A549 (cell line): ENCODE measurements at regions not wholly inside any gene's neighbourhood (a gene's known extent, or its start where the extent isn't known, plus 50 kb on each side); places are given as distances from the start of the nearest gene placed in this dataset.

Experiments
- ATAC-seq, 2 experiments: fragments of 200-7000 bp in 1 of 2; fragments of >200 bp in 1 of 2; cut with Nextera tagmentation in 1 of 2; cut with Tn5 transposase in 1 of 2; 3 replicates each; pipeline versions ENCODE4 v1.8.0 to v1.9.1; 2018 to 2020; ENCODE audit warnings: mild to moderate bottlenecking in 1 of 2, moderate library complexity in 1 of 2
- CTCF ChIA-PET: fragments of 300-600 bp; sonication (Branson Sonifier 250); formaldehyde crosslinking; extraction: SDS; loops from one replicate; lab custom pipeline; 2021; ENCODE audit warnings: antibody characterized with exemption, inconsistent platforms; lab: Yijun Ruan, JAX
- POLR2A ChIA-PET: fragments of 350-600 bp; formaldehyde crosslinking; extraction: SDS; loops from one replicate; lab custom pipeline; 2021; ENCODE audit warnings: antibody characterized with exemption, inconsistent platforms; lab: Yijun Ruan, JAX
- DNase-seq, 2 experiments: peaks; one replicate each; pipeline versions ENCODE4 v3.0.0 to v3.0.0-alpha.2; 2011 to 2016; ENCODE audit warnings: low read depth in 1 of 2, low spot score in 1 of 2
- FAIRE-seq: peaks from 2 replicates; lab custom pipeline; 2011; peaks lifted over from hg19 to GRCh38; lab: Jason Lieb, UNC
- H3K27ac ChIP-seq, 2 experiments: fragments of >200 bp; sonication (Bioruptor Twin); formaldehyde crosslinking; 3 replicates each; pipeline ENCODE4 v1.5.1; 2016 to 2017
- H3K4me1 ChIP-seq: fragments of >200 bp; sonication (Bioruptor Twin); formaldehyde crosslinking; 3 replicates; pipeline ENCODE4 v1.6.1; 2016
- H3K4me2 ChIP-seq: fragments of >200 bp; sonication (Bioruptor Twin); formaldehyde crosslinking; 3 replicates; pipeline ENCODE4 v1.6.1; 2016
- H3K4me3 ChIP-seq: fragments of >200 bp; sonication (Bioruptor Twin); formaldehyde crosslinking; 3 replicates; pipeline ENCODE4 v1.5.1; 2016
- H3K9me3 ChIP-seq: fragments of >200 bp; sonication (Bioruptor Twin); formaldehyde crosslinking; 3 replicates; pipeline ENCODE4 v1.6.1; 2016
- CEBPB ChIP-seq, 2 experiments: fragments of >200 bp in 1 of 2; sonication (Bioruptor Twin) in 1 of 2; formaldehyde crosslinking in 1 of 2; IDR thresholded peaks; 2 replicates each; pipeline ENCODE4 v1.6.1; 2012 to 2016
- ELK1 ChIP-seq: fragments of 150-350 bp; IDR thresholded peaks from 2 replicates; pipeline ENCODE4 v1.6.1; 2014; ENCODE audit warnings: low read depth, mild to moderate bottlenecking, low read length
- ESRRA ChIP-seq: fragments of 150-350 bp; IDR thresholded peaks from 2 replicates; pipeline ENCODE4 v1.6.1; 2014; ENCODE audit warnings: mild to moderate bottlenecking, low read length, borderline replicate concordance
- FOSL2 ChIP-seq, 2 experiments: fragments of 450-650 bp in 1 of 2; fragments of >200 bp in 1 of 2; sonication (Bioruptor Twin) in 1 of 2; formaldehyde crosslinking; IDR thresholded peaks; 2 replicates each; pipeline versions ENCODE4 v1.5.0 to v1.6.1; 2016 to 2020; ENCODE audit warnings: mild to moderate bottlenecking in 1 of 2, moderate library complexity in 1 of 2
- GATA3 ChIP-seq: IDR thresholded peaks from 2 replicates; pipeline ENCODE4 v1.6.1; 2012; ENCODE audit warnings: borderline replicate concordance
- HOXB13 ChIP-seq: fragments of 250-450 bp; sonication (Bioruptor Pico); IDR thresholded peaks from 2 replicates; pipeline ENCODE4 v1.5.0; 2020; ENCODE audit warnings: low read depth, mild to moderate bottlenecking, moderate library complexity
- JUNB ChIP-seq: fragments of >200 bp; sonication (Bioruptor Twin); formaldehyde crosslinking; IDR thresholded peaks from 2 replicates; pipeline ENCODE4 v1.6.1; 2016
- MAZ ChIP-seq: fragments of 150-350 bp; IDR thresholded peaks from 2 replicates; pipeline ENCODE4 v1.6.1; 2014; ENCODE audit warnings: antibody characterized with exemption, low read depth, low read length, borderline replicate concordance
- MYC ChIP-seq: IDR thresholded peaks from 2 replicates; pipeline ENCODE4 v1.6.1; 2012; ENCODE audit warnings: mild to moderate bottlenecking, inconsistent platforms, low read length, improper control_type of control experiment, borderline replicate concordance
- NFE2L2 ChIP-seq: fragments of 150-350 bp; conservative IDR thresholded peaks from 2 replicates; pipeline ENCODE4 v1.6.1; 2014; ENCODE audit warnings: low read length
- NR3C1 ChIP-seq: fragments of >200 bp; sonication (Bioruptor Twin); formaldehyde crosslinking; IDR thresholded peaks from 3 replicates; pipeline ENCODE4 v1.6.1; 2017
- PHF8 ChIP-seq: fragments of 200-600 bp; sonication (generic); IDR thresholded peaks from 2 replicates; pipeline ENCODE4 v1.6.1; 2016; ENCODE audit warnings: low read depth, mild to moderate bottlenecking, antibody characterized with exemption, moderate library complexity, borderline replicate concordance
- RAD21 ChIP-seq, 2 experiments: fragments of >200 bp in 1 of 2; sonication (Bioruptor Twin) in 1 of 2; formaldehyde crosslinking in 1 of 2; IDR thresholded peaks in 1 of 2; conservative IDR thresholded peaks in 1 of 2; 2 replicates in 1 of 2; 3 replicates in 1 of 2; pipeline ENCODE4 v1.6.1; 2012 to 2018; ENCODE audit warnings: inconsistent platforms in 1 of 2
- RARB ChIP-seq: fragments of 250-450 bp; sonication (Bioruptor Pico); IDR thresholded peaks from 2 replicates; pipeline ENCODE4 v1.8.0; 2021; ENCODE audit warnings: mild to moderate bottlenecking, moderate library complexity
- RCOR1 ChIP-seq: fragments of 150-350 bp; IDR thresholded peaks from 2 replicates; pipeline ENCODE4 v1.6.1; 2014; ENCODE audit warnings: antibody characterized with exemption, low read length, low read depth
- RFX5 ChIP-seq: fragments of 450-650 bp; IDR thresholded peaks from 2 replicates; pipeline ENCODE4 v1.7.1; 2014; ENCODE audit warnings: antibody characterized with exemption, mild to moderate bottlenecking, moderate library complexity
- RNF2 ChIP-seq: fragments of 200-600 bp; sonication (generic); IDR thresholded peaks from 2 replicates; pipeline ENCODE4 v1.6.1; 2016; ENCODE audit warnings: low read depth, mild to moderate bottlenecking, antibody characterized with exemption, moderate library complexity, borderline replicate concordance
- SMC3 ChIP-seq: fragments of >200 bp; sonication (Bioruptor Twin); formaldehyde crosslinking; IDR thresholded peaks from 3 replicates; pipeline ENCODE4 v1.6.1; 2018; ENCODE audit warnings: inconsistent platforms
- SREBF2 ChIP-seq: fragments of 450-650 bp; IDR thresholded peaks from 2 replicates; pipeline ENCODE4 v1.6.1; 2014; ENCODE audit warnings: mild to moderate bottlenecking, moderate library complexity
- TFCP2L1 ChIP-seq: fragments of 250-450 bp; sonication (Bioruptor Pico); IDR thresholded peaks from 2 replicates; pipeline ENCODE4 v1.5.0; 2021; ENCODE audit warnings: mild to moderate bottlenecking
- TP53 ChIP-seq: fragments of 250-450 bp; sonication (Bioruptor Pico); IDR thresholded peaks from 2 replicates; pipeline ENCODE4 v1.5.0; 2021; ENCODE audit warnings: mild to moderate bottlenecking, moderate library complexity
- ZC3H11A ChIP-seq: fragments of 450-650 bp; IDR thresholded peaks from 2 replicates; pipeline ENCODE4 v1.6.1; 2014; ENCODE audit warnings: antibody characterized with exemption, mild to moderate bottlenecking
- ZSCAN20 ChIP-seq: fragments of 250-450 bp; sonication (Bioruptor Pico); IDR thresholded peaks from 2 replicates; pipeline ENCODE4 v1.8.0; 2022; ENCODE audit warnings: mild to moderate bottlenecking, moderate library complexity
- WGBS: methylation state at CpG from one replicate; pipeline ENCODE4 v1.1.6; 2017; ENCODE audit errors: missing lambda C conversion rate; 5-methylcytosine and 5-hydroxymethylcytosine counted together

- no peak overlapping the region for H3K4me3 ChIP-seq
- ChIA-PET CTCF (no interaction called here), POLR2A (no interaction called here)
- no peak overlapping the region for H3K4me2 ChIP-seq
- 1% methylated on average over 4 of the region's 4 CpGs for WGBS
- no peak for FAIRE-seq
- H3K4me1 ChIP-seq: no peaks in the 10 kb centered on the region
- H3K27ac ChIP-seq: no peak overlapping the region
- DNase-seq: no peak
- TF ChIP-seq TP53 (CRISPR knock-in tag): no peak
- no peak for TF ChIP-seq ELK1
- no peak for TF ChIP-seq RNF2
- no peak for TF ChIP-seq NFE2L2
- no peak for TF ChIP-seq MYC
- no peak for TF ChIP-seq GATA3
- no peaks in the 10 kb centered on the region for H3K9me3 ChIP-seq
- ATAC-seq: no peak
Measured at GRCh38 chr12:61531195-61531594, 729.0 kb upstream of the USP15 start.

GRCh38 chr12:61536117-61536516 is 724.1 kb upstream of the USP15 start:
- ChIA-PET CTCF (no interaction called here), POLR2A (no interaction called here)
- Histone ChIP-seq H3K4me3 (no peak overlapping the region), H3K4me2 (no peak overlapping the region), H3K9me3 (no peaks in the 10 kb centered on the region), H3K4me1 (no peaks in the 10 kb centered on the region), H3K27ac (no peak overlapping the region)
- DNase-seq (no peak), FAIRE-seq (no peak), ATAC-seq (no peak)
- WGBS: 3% methylated on average over 3 of the region's 3 CpGs
- TF ChIP-seq PHF8 (no peak), SMC3 (no peak), JUNB (no peak), MAZ (no peak), RCOR1 (no peak), NR3C1 (no peak)

- DNase-seq (no peak), ATAC-seq (no peak), FAIRE-seq (no peak)
- no peak for TF ChIP-seq FOSL2 (IDR thresholded peaks at IDR 0.05)
- TF ChIP-seq FOSL2 (CRISPR knock-in tag; IDR thresholded peaks at IDR 0.05): no peak
- no peak for TF ChIP-seq ESRRA
- no peak for TF ChIP-seq RFX5
- no peak for TF ChIP-seq ZC3H11A
- no peak for TF ChIP-seq JUNB
- no peak for TF ChIP-seq NR3C1
- no peak for TF ChIP-seq SREBF2
- no peak overlapping the region for H3K4me2 ChIP-seq
- no peaks in the 10 kb centered on the region for H3K9me3 ChIP-seq
- 30% methylated on average over 3 of the region's 3 CpGs for WGBS
- CTCF ChIA-PET: no interaction called here
- no peak overlapping the region for H3K27ac ChIP-seq
- H3K4me1 ChIP-seq: no peaks in the 10 kb centered on the region
- no peak overlapping the region for H3K4me3 ChIP-seq
- POLR2A ChIA-PET: no interaction called here
Measured at GRCh38 chr12:61536525-61536924, 723.7 kb upstream of the USP15 start.

GRCh38 chr12:61538951-61539350 is 721.3 kb upstream of the USP15 start:
- H3K4me3 ChIP-seq: no peak overlapping the region
- WGBS: 11% methylated on average over 2 of the region's 2 CpGs
- POLR2A ChIA-PET: no interaction called here
- no peak for TF ChIP-seq ZSCAN20 (CRISPR knock-in tag)
- no peak for TF ChIP-seq ZC3H11A
- TF ChIP-seq RAD21 (conservative IDR thresholded peaks at IDR 0.05 in 1 of 2, IDR thresholded peaks at IDR 0.05 in 1 of 2): peak in 1 of 2 experiments; percentile 29; a peak in 1 of 5 replicates
- no peak for TF ChIP-seq ELK1
- no peak for TF ChIP-seq JUNB
- no peak for TF ChIP-seq RARB (CRISPR knock-in tag)
- TF ChIP-seq HOXB13: no peak
- TF ChIP-seq TFCP2L1 (CRISPR knock-in tag): no peak
- TF ChIP-seq CEBPB (IDR thresholded peaks at IDR 0.05): no peak
- TF ChIP-seq, all 56 proteins: peak for 1
- DNase-seq (peak in 1 of 2 experiments; percentile 10), FAIRE-seq (no peak), ATAC-seq (no peak)
- no peak overlapping the region for H3K4me2 ChIP-seq
- H3K4me1 ChIP-seq: no peaks in the 10 kb centered on the region
- CTCF ChIA-PET: no interaction called here
- no peaks in the 10 kb centered on the region for H3K9me3 ChIP-seq
- H3K27ac ChIP-seq: no peak overlapping the region
